Endodermal cell (in vitro differentiated cells): ENCODE measurements at regions not wholly inside any gene's neighbourhood (a gene's known extent, or its start where the extent isn't known, plus 50 kb on each side); places are given as distances from the start of the nearest gene placed in this dataset.

ENCODE experiments used
- DNase-seq: peaks from one replicate; pipeline ENCODE4 v3.0.0-alpha.2; 2017
- H3K27ac ChIP-seq: 2 replicates; pipeline ENCODE4 v1.5.1; 2013; ENCODE audit warnings: mild to moderate bottlenecking, low read depth, low read length, moderate library complexity
- H3K27me3 ChIP-seq: 2 replicates; pipeline ENCODE4 v1.6.1; 2013; ENCODE audit warnings: mild to moderate bottlenecking, low read length, moderate library complexity; ENCODE audit not compliant: insufficient read depth, control insufficient read depth, poor library complexity, severe bottlenecking
- H3K36me3 ChIP-seq: 2 replicates; pipeline ENCODE4 v1.7.0; 2013; ENCODE audit warnings: mild to moderate bottlenecking, low read length, moderate library complexity; ENCODE audit not compliant: control insufficient read depth, insufficient read depth
- H3K4me1 ChIP-seq: one replicate; pipeline ENCODE4 v1.7.0; 2013; ENCODE audit warnings: low read length; ENCODE audit not compliant: control insufficient read depth, insufficient read depth
- H3K4me3 ChIP-seq: 2 replicates; pipeline ENCODE4 v1.5.1; 2013; ENCODE audit warnings: mild to moderate bottlenecking, low read length, moderate library complexity
- H3K9ac ChIP-seq: 2 replicates; pipeline ENCODE4 v1.6.1; 2013; ENCODE audit warnings: mild to moderate bottlenecking, low read length, moderate library complexity; ENCODE audit not compliant: poor library complexity, severe bottlenecking; ENCODE audit errors: extremely low read depth
- H3K9me3 ChIP-seq: 2 replicates; pipeline ENCODE4 v1.6.1; 2013; ENCODE audit warnings: mild to moderate bottlenecking, low read length, moderate library complexity; ENCODE audit not compliant: control insufficient read depth
- H3K27ac Mint-ChIP-seq: 2 replicates; pipeline ENCODE4 v1.8.0; 2020; ENCODE audit warnings: mixed read lengths
- H3K27me3 Mint-ChIP-seq: 2 replicates; pipeline ENCODE4 v1.8.0; 2021; ENCODE audit warnings: mild to moderate bottlenecking, mixed read lengths; ENCODE audit not compliant: insufficient read depth
- H3K36me3 Mint-ChIP-seq: 2 replicates; pipeline ENCODE4 v1.8.0; 2020; ENCODE audit warnings: low read depth, mixed read lengths
- H3K4me1 Mint-ChIP-seq: 2 replicates; pipeline ENCODE4 v1.8.0; 2020; ENCODE audit warnings: mixed read lengths
- H3K4me3 Mint-ChIP-seq: 2 replicates; pipeline ENCODE4 v1.8.0; 2020; ENCODE audit warnings: mild to moderate bottlenecking, moderate library complexity, mixed read lengths
- H3K9me3 Mint-ChIP-seq: 2 replicates; pipeline ENCODE4 v1.8.0; 2020; ENCODE audit warnings: mild to moderate bottlenecking, mixed read lengths
- CTCF ChIP-seq: fragments of 200-600 bp; sonication (generic); conservative IDR thresholded peaks from 2 replicates; pipeline ENCODE4 v1.5.0; 2021; ENCODE audit warnings: antibody characterized with exemption, mild to moderate bottlenecking
- WGBS, 2 experiments: methylation state at CpG; one replicate each; pipeline versions ENCODE4 v1.1.5 to v1.1.7; 2013; ENCODE audit warnings: missing lambda C conversion rate in 2 of 2, mixed read lengths in 1 of 2; ENCODE audit not compliant: insufficient coverage in 1 of 2, insufficient read length in 1 of 2; 5-methylcytosine and 5-hydroxymethylcytosine counted together

- no peaks in the 10 kb centered on the region for H3K36me3 Mint-ChIP-seq
- TF ChIP-seq CTCF: no peak
- 93 to 100% methylated on average over 1 to 2 of the region's 2 CpGs for WGBS, 2 experiments
- no peaks in the 10 kb centered on the region for H3K36me3 ChIP-seq
- H3K27me3 Mint-ChIP-seq: no peaks in the 10 kb centered on the region
- H3K27ac ChIP-seq: no peak overlapping the region
- H3K4me3 Mint-ChIP-seq: no peak overlapping the region
- H3K9ac ChIP-seq: no peak overlapping the region
- no peaks in the 10 kb centered on the region for H3K4me1 Mint-ChIP-seq
- no peaks in the 10 kb centered on the region for H3K4me1 ChIP-seq
- DNase-seq: no peak
- H3K9me3 Mint-ChIP-seq: no peaks in the 10 kb centered on the region
- no peaks in the 10 kb centered on the region for H3K27me3 ChIP-seq
- no peak overlapping the region for H3K4me3 ChIP-seq
- no peaks in the 10 kb centered on the region for H3K9me3 ChIP-seq
- no peak overlapping the region for H3K27ac Mint-ChIP-seq
These were observed 313.2 kb downstream of the HIVEP2 start for GRCh38 chr6:142631517-142632385.

GRCh38 chr6:142633317-142633716 lies 311.7 kb downstream of the HIVEP2 start:
- Histone ChIP-seq H3K9me3 (no peaks in the 10 kb centered on the region), H3K27ac (no peak overlapping the region), H3K4me1 (no peaks in the 10 kb centered on the region), H3K4me3 (no peak overlapping the region), H3K9ac (no peak overlapping the region), H3K27me3 (no peaks in the 10 kb centered on the region), H3K36me3 (no peaks in the 10 kb centered on the region)
- no peak for TF ChIP-seq CTCF
- no peak for DNase-seq
- Mint-ChIP-seq H3K4me1 (no peaks in the 10 kb centered on the region), H3K27me3 (no peaks in the 10 kb centered on the region), H3K4me3 (no peak overlapping the region), H3K36me3 (no peaks in the 10 kb centered on the region), H3K9me3 (no peaks in the 10 kb centered on the region), H3K27ac (no peak overlapping the region)

- Histone ChIP-seq H3K9me3 (no peaks in the 10 kb centered on the region), H3K4me1 (no peaks in the 10 kb centered on the region), H3K27ac (no peak overlapping the region), H3K4me3 (no peak overlapping the region), H3K27me3 (no peaks in the 10 kb centered on the region), H3K36me3 (no peaks in the 10 kb centered on the region), H3K9ac (no peak overlapping the region)
- Mint-ChIP-seq H3K4me1 (no peaks in the 10 kb centered on the region), H3K27ac (no peak overlapping the region), H3K9me3 (no peaks in the 10 kb centered on the region), H3K4me3 (no peak overlapping the region), H3K27me3 (no peaks in the 10 kb centered on the region), H3K36me3 (no peaks in the 10 kb centered on the region)
- no peak for TF ChIP-seq CTCF
- no peak for DNase-seq
- WGBS, 2 experiments: 90 to 100% methylated on average over 1 of the region's 1 CpG
These were observed 309.8 kb downstream of the HIVEP2 start for GRCh38 chr6:142635130-142635529.
